ENCODE measurements at regions not wholly inside any gene's neighbourhood (a gene's known extent, or its start where the extent isn't known, plus 50 kb on each side); places are given as distances from the start of the nearest gene placed in this dataset.
A peak's percentile ranks its signal among the peaks of the same experiment; 100 is the strongest.

- intact Hi-C loops (cut with DNase I) = no loop called here
- DNase-seq (ENCODE audit: low spot score in 2 of 2) = no peak
- Histone ChIP-seq H3K4me1 (no peaks in the 10 kb centered on the region), H3K36me3 (no peaks in the 10 kb centered on the region), H3K4me3 (no peak overlapping the region), H3K9me3 (no peaks in the 10 kb centered on the region), H3K27me3 (no peaks in the 10 kb centered on the region), H3K27ac (no peak overlapping the region)
- no peak for TF ChIP-seq CTCF (IDR thresholded peaks at IDR 0.05)
Measured at GRCh38 chr14:100415226-100415625, 92.1 kb downstream of the SLC25A47 start.

- H3K4me1 ChIP-seq = no peaks in the 10 kb centered on the region
- intact Hi-C loops (cut with DNase I) = no loop called here
- H3K4me3 ChIP-seq = no peak overlapping the region
- DNase-seq (ENCODE audit: low spot score in 2 of 2) = no peak
- H3K27me3 ChIP-seq = no peaks in the 10 kb centered on the region
- H3K36me3 ChIP-seq = no peaks in the 10 kb centered on the region
- TF ChIP-seq CTCF (IDR thresholded peaks at IDR 0.05) = no peak
- H3K27ac ChIP-seq = no peak overlapping the region
- H3K9me3 ChIP-seq = no peaks in the 10 kb centered on the region
Measured at GRCh38 chr14:100416081-100416680, 93.0 kb downstream of the SLC25A47 start.

GRCh38 chr14:100416921-100417860 lies 94.1 kb downstream of the SLC25A47 start:
- H3K4me3 ChIP-seq = no peak overlapping the region
- no peaks in the 10 kb centered on the region for H3K36me3 ChIP-seq
- intact Hi-C loops (cut with DNase I) = no loop called here
- no peaks in the 10 kb centered on the region for H3K27me3 ChIP-seq
- TF ChIP-seq CTCF (IDR thresholded peaks at IDR 0.05) = peak in 1 of 3 experiments; percentile 21
- no peaks in the 10 kb centered on the region for H3K9me3 ChIP-seq
- DNase-seq (ENCODE audit: low spot score in 2 of 2) = no peak
- no peak overlapping the region for H3K27ac ChIP-seq
- no peaks in the 10 kb centered on the region for H3K4me1 ChIP-seq

- intact Hi-C loops (cut with DNase I) = no loop called here
- no peak for DNase-seq (ENCODE audit: low spot score in 2 of 2)
- H3K9me3 ChIP-seq = no peaks in the 10 kb centered on the region
- H3K27me3 ChIP-seq = no peaks in the 10 kb centered on the region
- no peak for TF ChIP-seq CTCF (IDR thresholded peaks at IDR 0.05)
- H3K27ac ChIP-seq = no peak overlapping the region
- H3K36me3 ChIP-seq = no peaks in the 10 kb centered on the region
- no peaks in the 10 kb centered on the region for H3K4me1 ChIP-seq
- H3K4me3 ChIP-seq = no peak overlapping the region
Measured at GRCh38 chr14:100419856-100420255, 96.7 kb downstream of the SLC25A47 start.

GRCh38 chr14:100421756-100422470 lies 98.8 kb downstream of the SLC25A47 start:
- Histone ChIP-seq H3K9me3 (no peaks in the 10 kb centered on the region), H3K4me1 (no peaks in the 10 kb centered on the region), H3K27me3 (no peaks in the 10 kb centered on the region), H3K4me3 (no peak overlapping the region), H3K27ac (no peak overlapping the region), H3K36me3 (no peaks in the 10 kb centered on the region)
- no peak for TF ChIP-seq CTCF (IDR thresholded peaks at IDR 0.05)
- intact Hi-C loops (cut with DNase I) = no loop called here
- no peak for DNase-seq (ENCODE audit: low spot score in 2 of 2)
